Hepatocyte (in vitro differentiated cells): ENCODE measurements at regions not wholly inside any gene's neighbourhood (a gene's known extent, or its start where the extent isn't known, plus 50 kb on each side); places are given as distances from the start of the nearest gene placed in this dataset.
"Not testable (repeated sequence)": the region's sequence is repeated elsewhere in the genome, so short reads cannot be mapped to it uniquely, and the experiment has no call there.

Experiments used
- DNase-seq: peaks from one replicate; pipeline ENCODE4 v3.0.0-alpha.2; 2016; ENCODE audit warnings: low spot score
- H2AFZ ChIP-seq: fragments of 200-600 bp; sonication (generic); 2 replicates; pipeline ENCODE4 v1.6.0; 2016; ENCODE audit warnings: antibody characterized with exemption, mild to moderate bottlenecking
- H3K27ac ChIP-seq: fragments of 200-600 bp; sonication (generic); 2 replicates; pipeline ENCODE4 v1.5.1; 2016; ENCODE audit warnings: mild to moderate bottlenecking
- H3K27me3 ChIP-seq: fragments of 200-600 bp; sonication (generic); 2 replicates; pipeline ENCODE4 v1.6.1; 2016
- H3K36me3 ChIP-seq: fragments of 200-600 bp; sonication (generic); replicated peaks from 2 replicates; pipeline ENCODE4 v1.5.1; 2016; ENCODE audit warnings: low read depth; ENCODE audit not compliant: insufficient read depth
- H3K4me1 ChIP-seq: fragments of 200-600 bp; sonication (generic); 2 replicates; pipeline ENCODE4 v1.5.1; 2016; ENCODE audit warnings: mild to moderate bottlenecking, moderate library complexity; ENCODE audit not compliant: insufficient read depth
- H3K4me2 ChIP-seq: fragments of 200-600 bp; sonication (generic); 2 replicates; pipeline ENCODE4 v1.6.0; 2016
- H3K4me3 ChIP-seq: fragments of 200-600 bp; sonication (generic); 2 replicates; pipeline ENCODE4 v1.5.1; 2016; ENCODE audit warnings: mild to moderate bottlenecking
- H3K79me2 ChIP-seq: fragments of 200-600 bp; sonication (generic); 2 replicates; pipeline ENCODE4 v1.6.0; 2017; ENCODE audit warnings: mild to moderate bottlenecking
- H3K9me2 ChIP-seq: fragments of 200-600 bp; sonication (generic); replicated peaks from 2 replicates; pipeline ENCODE4 v1.6.0; 2017; ENCODE audit warnings: mild to moderate bottlenecking; ENCODE audit not compliant: insufficient read depth
- H3K9me3 ChIP-seq: fragments of 200-600 bp; sonication (generic); 2 replicates; pipeline ENCODE4 v1.5.1; 2016; ENCODE audit warnings: low read depth, mild to moderate bottlenecking
- H4K20me1 ChIP-seq: fragments of 200-600 bp; sonication (generic); 2 replicates; pipeline ENCODE4 v1.6.0; 2016; ENCODE audit warnings: mild to moderate bottlenecking; ENCODE audit not compliant: insufficient read depth, poor library complexity, severe bottlenecking
- EZH2 ChIP-seq: fragments of 200-600 bp; sonication (generic); IDR thresholded peaks from 2 replicates; pipeline ENCODE4 v1.6.1; 2016; ENCODE audit warnings: antibody characterized with exemption, mild to moderate bottlenecking, borderline replicate concordance
- EZH2phosphoT487 ChIP-seq: fragments of 200-600 bp; sonication (generic); IDR thresholded peaks from one replicate; pipeline ENCODE4 v1.6.1; 2018; ENCODE audit warnings: antibody characterized with exemption, mild to moderate bottlenecking, low read depth, moderate library complexity; ENCODE audit not compliant: unreplicated experiment, severe bottlenecking
- WGBS: methylation state at CpG from one replicate; pipeline ENCODE4 v1.1.6; 2016; ENCODE audit warnings: low lambda C conversion rate; ENCODE audit errors: missing lambda C conversion rate; 5-methylcytosine and 5-hydroxymethylcytosine counted together
- TF ChIP-seq, protein P1 (sequence below): fragments of 200-600 bp; sonication (generic); IDR thresholded peaks from 2 replicates; pipeline ENCODE4 v1.5.1; 2016; ENCODE audit warnings: antibody characterized with exemption, mild to moderate bottlenecking; ENCODE audit not compliant: poor library complexity

DNA sequence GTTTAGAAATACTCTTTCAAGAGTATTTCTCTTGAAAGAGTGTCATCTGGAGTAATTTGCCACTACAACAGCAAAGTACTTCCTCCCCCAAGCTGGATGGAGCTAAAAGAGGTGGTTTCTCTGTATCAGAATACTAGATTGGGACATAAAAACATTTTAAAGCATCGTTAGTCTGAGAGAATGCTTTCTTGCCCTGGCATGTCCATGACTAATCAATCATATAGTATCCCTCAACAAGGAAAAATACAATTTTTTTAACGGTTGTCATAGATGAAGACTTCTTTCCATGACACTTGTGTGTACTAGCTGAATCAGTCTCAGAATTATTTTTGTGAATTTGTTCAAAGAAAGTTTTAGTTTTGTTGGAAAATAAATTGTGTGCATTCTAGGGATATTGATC lies 237.9 kb downstream of the NEBL start:
- no peak overlapping the region for H3K27ac ChIP-seq
- H2AFZ ChIP-seq = no peak overlapping the region
- WGBS = 87% methylated on average over 2 of the region's 2 CpGs
- no peak for DNase-seq
- H3K4me2 ChIP-seq = no peak overlapping the region
- no peak overlapping the region for H3K4me3 ChIP-seq
- no peaks in the 10 kb centered on the region for H3K9me2 ChIP-seq
- no peaks in the 10 kb centered on the region for H3K4me1 ChIP-seq
- TF ChIP-seq, protein P1, sequence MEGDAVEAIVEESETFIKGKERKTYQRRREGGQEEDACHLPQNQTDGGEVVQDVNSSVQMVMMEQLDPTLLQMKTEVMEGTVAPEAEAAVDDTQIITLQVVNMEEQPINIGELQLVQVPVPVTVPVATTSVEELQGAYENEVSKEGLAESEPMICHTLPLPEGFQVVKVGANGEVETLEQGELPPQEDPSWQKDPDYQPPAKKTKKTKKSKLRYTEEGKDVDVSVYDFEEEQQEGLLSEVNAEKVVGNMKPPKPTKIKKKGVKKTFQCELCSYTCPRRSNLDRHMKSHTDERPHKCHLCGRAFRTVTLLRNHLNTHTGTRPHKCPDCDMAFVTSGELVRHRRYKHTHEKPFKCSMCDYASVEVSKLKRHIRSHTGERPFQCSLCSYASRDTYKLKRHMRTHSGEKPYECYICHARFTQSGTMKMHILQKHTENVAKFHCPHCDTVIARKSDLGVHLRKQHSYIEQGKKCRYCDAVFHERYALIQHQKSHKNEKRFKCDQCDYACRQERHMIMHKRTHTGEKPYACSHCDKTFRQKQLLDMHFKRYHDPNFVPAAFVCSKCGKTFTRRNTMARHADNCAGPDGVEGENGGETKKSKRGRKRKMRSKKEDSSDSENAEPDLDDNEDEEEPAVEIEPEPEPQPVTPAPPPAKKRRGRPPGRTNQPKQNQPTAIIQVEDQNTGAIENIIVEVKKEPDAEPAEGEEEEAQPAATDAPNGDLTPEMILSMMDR = no peak
- no peak for TF ChIP-seq EZH2
- TF ChIP-seq EZH2phosphoT487 = no peak
- H3K9me3 ChIP-seq = no peaks in the 10 kb centered on the region
- no peaks in the 10 kb centered on the region for H4K20me1 ChIP-seq
- no peaks in the 10 kb centered on the region for H3K36me3 ChIP-seq
- H3K79me2 ChIP-seq = no peaks in the 10 kb centered on the region
- H3K27me3 ChIP-seq = no peaks in the 10 kb centered on the region

GRCh38 chr10:20658158-20658557 lies 239.0 kb downstream of the NEBL start:
- H3K4me3 ChIP-seq = no peak overlapping the region
- no peak overlapping the region for H3K27ac ChIP-seq
- no peaks in the 10 kb centered on the region for H3K9me2 ChIP-seq
- no peaks in the 10 kb centered on the region for H3K27me3 ChIP-seq
- DNase-seq = no peak
- no peak overlapping the region for H2AFZ ChIP-seq
- no peak for TF ChIP-seq EZH2
- TF ChIP-seq, protein P1 = no peak
- no peak for TF ChIP-seq EZH2phosphoT487
- H3K36me3 ChIP-seq = no peaks in the 10 kb centered on the region
- H3K4me1 ChIP-seq = no peaks in the 10 kb centered on the region
- 89% methylated on average over 4 of the region's 4 CpGs for WGBS
- H3K79me2 ChIP-seq = no peaks in the 10 kb centered on the region
- no peaks in the 10 kb centered on the region for H4K20me1 ChIP-seq
- no peaks in the 10 kb centered on the region for H3K9me3 ChIP-seq
- H3K4me2 ChIP-seq = no peak overlapping the region

GRCh38 chr10:20656886-20657285 lies 240.2 kb downstream of the NEBL start:
- no peak overlapping the region for H3K4me2 ChIP-seq

DNA sequence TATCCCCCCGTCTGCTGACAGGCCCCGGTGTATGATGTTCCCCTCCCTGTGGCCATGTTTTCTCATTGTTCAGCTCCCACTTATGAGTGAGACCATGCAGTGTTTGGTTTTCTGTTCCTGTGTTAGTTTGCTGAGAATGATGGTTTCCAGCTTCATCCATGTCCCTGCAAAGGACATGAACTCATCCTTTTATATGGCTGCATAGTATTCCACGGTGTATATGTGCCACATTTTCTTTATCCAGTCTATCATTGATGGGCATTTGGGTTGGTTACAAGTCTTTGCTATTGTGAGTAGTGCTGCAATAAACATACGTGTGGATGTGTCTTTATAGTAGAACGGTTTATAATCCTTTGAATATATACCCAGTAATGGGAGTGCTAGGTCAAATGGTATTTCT lies 244.7 kb downstream of the NEBL start:
- not testable (repeated sequence) for H2AFZ ChIP-seq, H3K4me1 ChIP-seq, H3K4me2 ChIP-seq, H3K79me2 ChIP-seq, H3K36me3 ChIP-seq, H3K9me2 ChIP-seq, H3K27ac ChIP-seq, H3K4me3 ChIP-seq, H3K27me3 ChIP-seq, H4K20me1 ChIP-seq, H3K9me3 ChIP-seq, DNase-seq
- 95% methylated on average over 5 of the region's 5 CpGs for WGBS

More at GRCh38 chr10:20656886-20657285, 240.2 kb downstream of the NEBL start:
- TF ChIP-seq, protein P1 = no peak
- TF ChIP-seq EZH2 = no peak
- no peak for TF ChIP-seq EZH2phosphoT487
- Histone ChIP-seq H4K20me1 (no peaks in the 10 kb centered on the region), H3K27ac (no peak overlapping the region), H2AFZ (no peak overlapping the region), H3K4me3 (no peak overlapping the region), H3K9me2 (no peaks in the 10 kb centered on the region), H3K9me3 (no peaks in the 10 kb centered on the region), H3K36me3 (no peaks in the 10 kb centered on the region), H3K4me1 (no peaks in the 10 kb centered on the region), H3K79me2 (no peaks in the 10 kb centered on the region), H3K27me3 (no peaks in the 10 kb centered on the region)
- no peak for DNase-seq
- 85% methylated on average over 3 of the region's 3 CpGs for WGBS
